Thyroid gland (tissue), 4 donors: ENCODE measurements at regions not wholly inside any gene's neighbourhood (a gene's known extent, or its start where the extent isn't known, plus 50 kb on each side); places are given as distances from the start of the nearest gene placed in this dataset.

Experiments used
- DNase-seq, 2 donors: peaks; one replicate each; pipeline ENCODE4 v3.0.0-alpha.2; 2019
- H3K27ac ChIP-seq, 3 donors: fragments of 200-600 bp; sonication (generic); 1 replicate in 2 of 3; 2 replicates in 1 of 3; pipeline ENCODE4 v1.5.1; 2016 to 2019; ENCODE audit warnings: mild to moderate bottlenecking in 1 of 3, moderate library complexity in 1 of 3
- H3K27me3 ChIP-seq: fragments of 200-600 bp; sonication (generic); one replicate; pipeline ENCODE4 v1.5.1; 2019
- H3K36me3 ChIP-seq, 2 donors: fragments of 200-600 bp; sonication (generic); one replicate each; pipeline ENCODE4 v1.5.1; 2016 to 2019
- H3K4me1 ChIP-seq, 2 donors: fragments of 200-600 bp; sonication (generic); one replicate each; pipeline ENCODE4 v1.5.1; 2017 to 2019
- H3K4me3 ChIP-seq, 3 donors: fragments of 200-600 bp; sonication (generic); replicated peaks in 1 of 3; 1 replicate in 2 of 3; 2 replicates in 1 of 3; pipeline ENCODE4 v1.5.1; 2016; ENCODE audit warnings: mild to moderate bottlenecking in 1 of 3
- H3K9me3 ChIP-seq: fragments of 200-600 bp; sonication (generic); one replicate; pipeline ENCODE4 v1.5.1; 2017
- POLR2A ChIP-seq, 2 donors: fragments of 450-650 bp; IDR thresholded peaks; one replicate each; pipeline ENCODE4 v1.6.1; 2017; ENCODE audit warnings: antibody characterized with exemption in 2 of 2, mild to moderate bottlenecking in 2 of 2, moderate library complexity in 1 of 2
- WGBS, 2 donors: methylation state at CpG; one replicate each; pipeline ENCODE4 v1.1.5; 2017; 5-methylcytosine and 5-hydroxymethylcytosine counted together
- intact Hi-C: fragments of 100-400 bp; cut with DNase I; formaldehyde crosslinking; loops from one replicate; pipeline ENCODE4 v1.15.1; 2023
- TF ChIP-seq, protein P1 (sequence below), 6 experiments: fragments of 200-600 bp in 3 of 6; fragments of 450-650 bp in 3 of 6; sonication (generic) in 3 of 6; IDR thresholded peaks; one replicate each; pipeline ENCODE4 v1.5.1; 2016 to 2019; ENCODE audit warnings: antibody characterized with exemption in 6 of 6, mild to moderate bottlenecking in 2 of 6, inconsistent platforms in 1 of 6, moderate library complexity in 1 of 6

DNA sequence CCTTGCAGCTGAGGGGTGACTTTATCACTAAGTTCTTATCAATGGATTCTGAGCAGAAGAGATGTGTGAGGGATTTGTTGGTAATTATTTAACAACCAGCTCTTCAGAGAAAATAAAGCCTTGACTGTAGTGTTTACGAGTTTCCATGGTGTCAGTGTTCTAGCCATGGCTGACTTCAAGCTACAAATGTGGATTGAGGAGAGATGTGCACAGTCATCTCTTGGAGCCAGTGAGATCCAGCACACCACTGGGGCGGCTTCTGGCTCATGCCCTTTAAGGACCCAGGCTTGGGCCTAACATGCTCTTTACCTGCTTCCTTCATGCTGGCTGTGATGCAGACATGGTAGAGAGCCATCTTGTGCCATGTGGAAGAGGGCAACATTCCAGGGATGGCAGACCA, 145.6 kb upstream of the MRPS22 start:
- no peaks in the 10 kb centered on the region for H3K9me3 ChIP-seq
- DNase-seq, result no peak
- no peaks in the 10 kb centered on the region for H3K27me3 ChIP-seq
- no peak overlapping the region for H3K27ac ChIP-seq
- H3K4me1 ChIP-seq, result no peaks in the 10 kb centered on the region
- no peak overlapping the region for H3K4me3 ChIP-seq
- WGBS, 2 donors, result 88 to 98% methylated on average over 2 of the region's 2 CpGs
- H3K36me3 ChIP-seq, result no peaks in the 10 kb centered on the region
- no peak for TF ChIP-seq POLR2A (IDR thresholded peaks at IDR 0.05)
- TF ChIP-seq, protein P1, sequence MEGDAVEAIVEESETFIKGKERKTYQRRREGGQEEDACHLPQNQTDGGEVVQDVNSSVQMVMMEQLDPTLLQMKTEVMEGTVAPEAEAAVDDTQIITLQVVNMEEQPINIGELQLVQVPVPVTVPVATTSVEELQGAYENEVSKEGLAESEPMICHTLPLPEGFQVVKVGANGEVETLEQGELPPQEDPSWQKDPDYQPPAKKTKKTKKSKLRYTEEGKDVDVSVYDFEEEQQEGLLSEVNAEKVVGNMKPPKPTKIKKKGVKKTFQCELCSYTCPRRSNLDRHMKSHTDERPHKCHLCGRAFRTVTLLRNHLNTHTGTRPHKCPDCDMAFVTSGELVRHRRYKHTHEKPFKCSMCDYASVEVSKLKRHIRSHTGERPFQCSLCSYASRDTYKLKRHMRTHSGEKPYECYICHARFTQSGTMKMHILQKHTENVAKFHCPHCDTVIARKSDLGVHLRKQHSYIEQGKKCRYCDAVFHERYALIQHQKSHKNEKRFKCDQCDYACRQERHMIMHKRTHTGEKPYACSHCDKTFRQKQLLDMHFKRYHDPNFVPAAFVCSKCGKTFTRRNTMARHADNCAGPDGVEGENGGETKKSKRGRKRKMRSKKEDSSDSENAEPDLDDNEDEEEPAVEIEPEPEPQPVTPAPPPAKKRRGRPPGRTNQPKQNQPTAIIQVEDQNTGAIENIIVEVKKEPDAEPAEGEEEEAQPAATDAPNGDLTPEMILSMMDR (IDR thresholded peaks at IDR 0.05), result no peak
- intact Hi-C loops, result no loop called here

DNA sequence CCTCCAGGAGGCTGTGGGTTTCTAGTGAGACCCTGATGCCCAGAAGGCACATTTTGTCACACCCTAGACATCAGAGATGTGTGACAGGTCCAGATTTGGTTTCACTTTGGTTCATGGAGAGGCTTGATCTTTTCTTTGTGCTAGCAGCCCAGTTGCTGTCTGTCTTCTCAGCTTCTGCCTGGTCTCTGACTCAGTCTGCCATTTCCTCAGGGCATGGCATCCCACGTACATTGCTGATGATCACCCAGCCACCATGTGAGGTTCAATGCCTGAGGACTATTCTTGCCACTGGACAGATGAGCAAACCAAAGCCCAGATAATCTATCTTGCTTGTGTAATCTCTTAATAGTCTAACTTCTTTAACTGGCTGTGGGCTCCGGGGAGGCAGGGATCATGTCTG, 144.9 kb upstream of the MRPS22 start:
- H3K4me1 ChIP-seq, result no peaks in the 10 kb centered on the region
- TF ChIP-seq POLR2A (IDR thresholded peaks at IDR 0.05), result no peak
- TF ChIP-seq, protein P1 (IDR thresholded peaks at IDR 0.05), result no peak
- intact Hi-C loops, result no loop called here
- no peak for DNase-seq
- 83 to 95% methylated on average over 2 of the region's 2 CpGs for WGBS, 2 donors
- H3K36me3 ChIP-seq, result no peaks in the 10 kb centered on the region
- H3K27ac ChIP-seq, result no peak overlapping the region
- H3K9me3 ChIP-seq, result no peaks in the 10 kb centered on the region
- H3K27me3 ChIP-seq, result no peaks in the 10 kb centered on the region
- H3K4me3 ChIP-seq, result no peak overlapping the region

DNA sequence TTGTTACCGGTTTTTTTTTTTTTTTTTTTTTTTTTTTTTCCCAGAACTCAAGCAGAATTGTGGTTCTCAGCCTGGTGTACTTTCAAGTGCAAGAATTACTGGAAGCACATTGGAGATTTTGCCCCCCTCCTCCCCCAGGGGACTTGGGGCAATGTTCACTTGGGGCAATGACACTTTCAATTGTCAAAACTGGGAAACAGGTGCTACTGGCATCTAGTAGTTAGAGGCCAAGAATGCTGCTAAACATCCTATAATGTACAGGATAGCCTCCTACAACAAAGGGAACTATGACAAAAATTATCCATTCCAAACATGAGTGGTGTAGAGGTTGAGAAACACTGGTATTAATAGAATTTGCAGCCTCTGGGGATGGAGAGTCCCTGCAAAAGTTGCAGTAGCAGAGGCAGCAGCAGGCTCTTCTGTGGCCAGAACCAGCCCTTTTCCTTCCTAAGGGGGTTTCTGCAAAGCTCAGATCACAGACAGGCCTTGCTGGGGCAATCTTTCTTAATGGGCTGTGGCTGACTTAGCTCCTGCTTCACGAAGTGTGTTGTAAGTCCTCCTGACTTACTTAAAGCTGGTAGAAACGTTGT, 144.3 kb upstream of the MRPS22 start:
- intact Hi-C loops, result no loop called here
- Histone ChIP-seq H3K9me3 (no peaks in the 10 kb centered on the region), H3K4me3 (no peak overlapping the region), H3K27me3 (no peaks in the 10 kb centered on the region), H3K4me1 (no peaks in the 10 kb centered on the region), H3K36me3 (no peaks in the 10 kb centered on the region), H3K27ac (no peak overlapping the region)
- WGBS, 2 donors, result 38 to 54% methylated on average over 3 of the region's 3 CpGs
- DNase-seq, result no peak
- TF ChIP-seq POLR2A (IDR thresholded peaks at IDR 0.05), result no peak
- TF ChIP-seq, protein P1 (IDR thresholded peaks at IDR 0.05), result no peak

DNA sequence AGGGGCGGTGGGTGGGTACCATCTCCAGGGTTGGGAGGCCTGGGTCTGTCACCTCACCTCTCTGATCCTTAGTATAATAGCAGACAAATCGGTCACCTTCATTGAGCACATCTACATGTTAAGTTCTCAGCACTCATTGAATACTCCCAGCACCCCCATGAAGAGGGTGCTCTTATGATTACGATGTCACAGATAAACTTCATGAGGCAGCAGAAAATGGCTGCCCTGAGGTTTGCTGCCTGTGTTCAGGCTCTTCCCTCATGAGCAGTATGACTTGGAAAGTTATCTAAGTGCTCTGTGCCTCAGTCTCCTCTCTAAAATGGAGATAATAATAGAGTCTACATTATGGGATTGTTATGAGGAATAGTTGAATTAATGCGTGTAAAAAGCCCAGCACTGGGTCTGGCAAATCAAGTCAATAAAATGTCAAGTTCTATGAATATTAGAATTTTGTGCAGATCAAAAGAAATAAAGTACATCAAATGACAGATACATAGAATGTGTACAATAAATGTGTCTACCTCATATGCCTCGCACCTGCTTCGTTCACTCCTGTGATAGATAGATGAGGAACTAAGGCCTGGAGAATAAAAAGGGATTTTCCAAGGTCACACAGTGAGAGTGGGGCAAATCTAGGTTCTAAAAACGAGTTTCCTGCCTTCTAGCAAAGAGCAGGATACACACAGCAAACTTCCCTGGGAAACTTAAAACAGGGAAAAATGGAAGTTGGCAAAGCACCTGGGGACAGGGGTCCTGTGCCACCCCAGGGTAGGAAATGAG, 142.2 kb upstream of the MRPS22 start:
- 88 to 90% methylated on average over 7 of the region's 7 CpGs for WGBS, 2 donors
- no peaks in the 10 kb centered on the region for H3K36me3 ChIP-seq
- H3K4me3 ChIP-seq, result no peak overlapping the region
- H3K27me3 ChIP-seq, result no peaks in the 10 kb centered on the region
- H3K4me1 ChIP-seq, result no peaks in the 10 kb centered on the region
- TF ChIP-seq POLR2A (IDR thresholded peaks at IDR 0.05), result no peak
- TF ChIP-seq, protein P1 (IDR thresholded peaks at IDR 0.05), result no peak
- DNase-seq, result no peak
- H3K9me3 ChIP-seq, result no peaks in the 10 kb centered on the region
- intact Hi-C loops, result no loop called here
- H3K27ac ChIP-seq, result no peak overlapping the region

DNA sequence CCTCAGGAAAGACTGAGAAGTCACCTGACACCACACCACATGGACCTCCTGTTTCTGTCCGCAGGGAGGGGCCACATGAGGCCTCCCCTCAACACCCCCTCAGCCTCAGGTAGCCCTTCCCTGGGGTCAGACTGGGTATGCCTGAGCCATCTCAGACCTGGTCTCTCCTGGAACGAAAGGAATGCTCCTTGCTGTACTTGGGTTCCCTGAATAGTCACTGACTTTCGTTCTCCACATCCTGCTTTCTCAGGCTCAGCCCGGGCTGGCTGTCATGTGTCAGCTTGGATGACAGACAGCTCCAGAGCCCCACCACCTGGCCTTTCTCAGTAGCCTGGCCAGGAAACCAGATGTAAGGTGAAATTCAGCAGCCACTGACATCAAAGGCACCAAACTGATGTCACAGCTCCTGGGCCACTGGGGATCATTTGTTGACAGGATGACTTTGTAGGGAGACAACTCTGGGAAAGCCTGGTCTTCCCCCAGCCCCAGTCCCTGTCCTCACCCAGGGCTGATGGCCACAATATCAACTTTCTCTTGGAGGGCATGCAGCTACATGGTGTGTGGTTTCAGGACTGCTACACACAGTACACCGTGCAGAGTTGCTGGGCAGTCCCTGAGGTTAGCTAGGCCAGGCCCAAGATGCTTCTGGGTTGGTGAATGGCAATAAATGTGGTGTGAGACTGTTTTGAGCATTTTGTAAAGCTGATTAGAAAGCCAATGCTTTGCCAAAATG, 141.4 kb upstream of the MRPS22 start:
- H3K4me1 ChIP-seq, result no peaks in the 10 kb centered on the region
- no peaks in the 10 kb centered on the region for H3K9me3 ChIP-seq
- intact Hi-C loops, result no loop called here
- no peaks in the 10 kb centered on the region for H3K27me3 ChIP-seq
- no peak overlapping the region for H3K4me3 ChIP-seq
- whole genome bisulfite sequencing, 2 donors, result 41 to 52% methylated on average over 5 of the region's 5 CpGs
- H3K36me3 ChIP-seq, result no peaks in the 10 kb centered on the region
- DNase-seq, result peak in 1 of 2 donors; percentile 7
- TF ChIP-seq, protein P1 (IDR thresholded peaks at IDR 0.05), result no peak
- no peak for TF ChIP-seq POLR2A (IDR thresholded peaks at IDR 0.05)
- no peak overlapping the region for H3K27ac ChIP-seq
